B cell (primary cell): ENCODE measurements at regions not wholly inside any gene's neighbourhood (a gene's known extent, or its start where the extent isn't known, plus 50 kb on each side); places are given as distances from the start of the nearest gene placed in this dataset.

Source experiments
- ATAC-seq: fragments of 200-7000 bp; cut with Tn5 transposase; one replicate; pipeline ENCODE4 v1.10.0; 2021; ENCODE audit warnings: low read depth, mild to moderate bottlenecking, moderate number of reproducible peaks, moderate library complexity
- CTCF ChIA-PET: fragments of 350-600 bp; sonication (Branson Sonifier 250); formaldehyde crosslinking; loops from one replicate; lab custom pipeline; 2021; ENCODE audit warnings: antibody characterized with exemption, inconsistent platforms; lab: Charles Lee
- POLR2A ChIA-PET: fragments of 350-600 bp; sonication (Branson Sonifier 250); formaldehyde crosslinking; loops from one replicate; lab custom pipeline; 2021; ENCODE audit warnings: antibody characterized with exemption; lab: Charles Lee
- DNase-seq: peaks from one replicate; pipeline ENCODE4 v3.0.0; 2013
- H2AFZ ChIP-seq: 2 replicates; pipeline ENCODE4 v1.6.1; 2012; ENCODE audit warnings: mild to moderate bottlenecking, low read depth, low read length; ENCODE audit not compliant: insufficient read depth, poor library complexity, severe bottlenecking
- H3K27ac ChIP-seq, 2 donors: 1 replicate in 1 of 2; 2 replicates in 1 of 2; pipeline ENCODE4 v1.5.1; 2012 to 2013; ENCODE audit warnings: low read length in 2 of 2, mild to moderate bottlenecking in 2 of 2, moderate library complexity in 1 of 2
- H3K27me3 ChIP-seq, 4 experiments: fragments of 200-600 bp in 1 of 4; sonication (generic) in 1 of 4; replicated peaks in 1 of 4; 1 replicate in 2 of 4; 2 replicates in 2 of 4; pipeline versions ENCODE4 v1.6.1 to v1.7.0; 2013 to 2016; ENCODE audit warnings: low read length in 3 of 4, mild to moderate bottlenecking in 2 of 4, mixed read lengths in 1 of 4, moderate library complexity in 1 of 4; ENCODE audit not compliant: insufficient read depth in 4 of 4, control insufficient read depth in 3 of 4; ENCODE audit errors: control extremely low read depth in 1 of 4
- H3K36me3 ChIP-seq, 2 experiments: replicated peaks in 1 of 2; 1 replicate in 1 of 2; 2 replicates in 1 of 2; pipeline versions ENCODE4 v1.6.1 to v1.7.1; 2013; ENCODE audit warnings: low read length in 1 of 2; ENCODE audit not compliant: insufficient read depth in 2 of 2, control insufficient read depth in 1 of 2; ENCODE audit errors: control extremely low read depth in 1 of 2, extremely low read depth in 1 of 2
- H3K4me1 ChIP-seq, 2 donors: fragments of 200-600 bp in 1 of 2; sonication (generic) in 1 of 2; 1 replicate in 1 of 2; 2 replicates in 1 of 2; pipeline versions ENCODE4 v1.5.1 to v1.6.1; 2013 to 2017; ENCODE audit warnings: low read length in 2 of 2; ENCODE audit not compliant: control insufficient read depth in 2 of 2, insufficient read depth in 2 of 2
- H3K4me2 ChIP-seq: replicated peaks from 2 replicates; pipeline ENCODE3; 2012; ENCODE audit warnings: mild to moderate bottlenecking, low read depth, low read length; ENCODE audit not compliant: poor library complexity, severe bottlenecking
- H3K4me3 ChIP-seq, 5 experiments: fragments of 200-600 bp in 1 of 5; sonication (generic) in 1 of 5; 1 replicate in 3 of 5; 2 replicates in 2 of 5; pipeline versions ENCODE4 v1.5.1 to v1.7.0; 2011 to 2016; ENCODE audit warnings: low read length in 4 of 5, mild to moderate bottlenecking in 4 of 5, low read depth in 2 of 5, control low read depth in 1 of 5, moderate library complexity in 1 of 5; ENCODE audit not compliant: insufficient read depth in 1 of 5; ENCODE audit errors: control extremely low read depth in 1 of 5, extremely low read depth in 1 of 5
- H3K79me2 ChIP-seq: fragments of 200-600 bp; sonication (generic); one replicate; pipeline ENCODE4 v1.6.0; 2016; ENCODE audit warnings: low read length; ENCODE audit not compliant: control insufficient read depth, insufficient read depth
- H3K9ac ChIP-seq: fragments of 200-600 bp; sonication (generic); 2 replicates; pipeline ENCODE4 v1.6.1; 2017; ENCODE audit warnings: mild to moderate bottlenecking, low read length, moderate library complexity
- H3K9me3 ChIP-seq, 3 donors: one replicate each; pipeline versions ENCODE4 v1.6.1 to v1.7.1; 2013; ENCODE audit warnings: low read length in 2 of 3; ENCODE audit not compliant: control insufficient read depth in 2 of 3, insufficient read depth in 1 of 3; ENCODE audit errors: control extremely low read depth in 1 of 3
- H4K20me1 ChIP-seq: 2 replicates; pipeline ENCODE4 v1.6.0; 2012; ENCODE audit warnings: mild to moderate bottlenecking, low read length; ENCODE audit not compliant: insufficient read depth, control insufficient read depth, poor library complexity, severe bottlenecking
- H3K27ac Mint-ChIP-seq: one replicate; pipeline ENCODE4 v1.8.0; 2021; ENCODE audit warnings: mixed read lengths
- H3K27me3 Mint-ChIP-seq: one replicate; pipeline ENCODE4 v1.8.0; 2021; ENCODE audit warnings: mixed read lengths
- H3K4me1 Mint-ChIP-seq: one replicate; pipeline ENCODE4 v1.8.0; 2021; ENCODE audit warnings: mixed read lengths
- H3K4me3 Mint-ChIP-seq: one replicate; pipeline ENCODE4 v1.8.0; 2021; ENCODE audit warnings: mixed read lengths
- H3K9me3 Mint-ChIP-seq: one replicate; pipeline ENCODE4 v1.8.0; 2022; ENCODE audit warnings: mixed read lengths; ENCODE audit not compliant: insufficient read depth
- EZH2 ChIP-seq: IDR thresholded peaks from 2 replicates; pipeline ENCODE4 v1.6.1; 2012; ENCODE audit warnings: borderline replicate concordance, low read depth, mild to moderate bottlenecking, moderate library complexity, low read length; ENCODE audit not compliant: insufficient read depth, poor library complexity, severe bottlenecking
- WGBS: methylation state at CpG from one replicate; pipeline ENCODE4 v1.1.5; 2013; ENCODE audit warnings: missing lambda C conversion rate; ENCODE audit not compliant: insufficient coverage; 5-methylcytosine and 5-hydroxymethylcytosine counted together
- intact Hi-C: fragments of 100-400 bp; cut with micrococcal nuclease; formaldehyde crosslinking; loops from one replicate; pipeline ENCODE4 v1.10.0; 2022
- TF ChIP-seq, protein P1 (sequence below): fragments of 200-600 bp; IDR thresholded peaks from one replicate; pipeline ENCODE4 v1.8.0; 2022; ENCODE audit warnings: antibody characterized with exemption, mild to moderate bottlenecking

DNA sequence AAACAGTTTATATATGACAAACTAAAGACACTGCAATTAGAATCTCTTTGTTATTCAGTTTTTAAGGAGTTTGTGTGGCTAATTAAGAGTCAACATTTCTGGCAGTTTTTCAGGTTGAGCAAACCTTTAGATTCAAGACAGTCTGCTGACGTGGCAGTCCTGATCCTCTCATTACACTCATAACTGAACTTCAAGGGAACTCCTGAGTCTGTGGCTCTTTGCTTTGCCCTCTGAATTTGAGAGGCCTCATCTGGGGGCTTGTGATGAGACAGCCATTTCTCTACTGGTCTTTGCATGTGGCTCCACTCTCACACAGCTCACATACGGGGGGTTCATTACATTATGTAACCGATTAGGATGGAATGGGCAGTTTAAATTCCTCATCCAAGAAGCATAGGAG is 182.9 kb upstream of the MEF2C start:
- TF ChIP-seq, protein P1, sequence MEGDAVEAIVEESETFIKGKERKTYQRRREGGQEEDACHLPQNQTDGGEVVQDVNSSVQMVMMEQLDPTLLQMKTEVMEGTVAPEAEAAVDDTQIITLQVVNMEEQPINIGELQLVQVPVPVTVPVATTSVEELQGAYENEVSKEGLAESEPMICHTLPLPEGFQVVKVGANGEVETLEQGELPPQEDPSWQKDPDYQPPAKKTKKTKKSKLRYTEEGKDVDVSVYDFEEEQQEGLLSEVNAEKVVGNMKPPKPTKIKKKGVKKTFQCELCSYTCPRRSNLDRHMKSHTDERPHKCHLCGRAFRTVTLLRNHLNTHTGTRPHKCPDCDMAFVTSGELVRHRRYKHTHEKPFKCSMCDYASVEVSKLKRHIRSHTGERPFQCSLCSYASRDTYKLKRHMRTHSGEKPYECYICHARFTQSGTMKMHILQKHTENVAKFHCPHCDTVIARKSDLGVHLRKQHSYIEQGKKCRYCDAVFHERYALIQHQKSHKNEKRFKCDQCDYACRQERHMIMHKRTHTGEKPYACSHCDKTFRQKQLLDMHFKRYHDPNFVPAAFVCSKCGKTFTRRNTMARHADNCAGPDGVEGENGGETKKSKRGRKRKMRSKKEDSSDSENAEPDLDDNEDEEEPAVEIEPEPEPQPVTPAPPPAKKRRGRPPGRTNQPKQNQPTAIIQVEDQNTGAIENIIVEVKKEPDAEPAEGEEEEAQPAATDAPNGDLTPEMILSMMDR: no peak
- no peak for TF ChIP-seq EZH2
- H3K4me3 Mint-ChIP-seq: no peak overlapping the region
- no peaks in the 10 kb centered on the region for H3K79me2 ChIP-seq
- H4K20me1 ChIP-seq: no peaks in the 10 kb centered on the region
- CTCF ChIA-PET: no interaction called here
- no peaks in the 10 kb centered on the region for H3K9me3 ChIP-seq
- no peaks in the 10 kb centered on the region for H3K27me3 ChIP-seq
- H3K9ac ChIP-seq: no peak overlapping the region
- no peaks in the 10 kb centered on the region for H3K27me3 Mint-ChIP-seq
- ATAC-seq (no peak), DNase-seq (no peak)
- WGBS: 67% methylated on average over 1 of the region's 3 CpGs
- POLR2A ChIA-PET: no interaction called here
- H3K36me3 ChIP-seq: no peaks in the 10 kb centered on the region
- intact Hi-C loops: no loop called here
- no peak overlapping the region for H2AFZ ChIP-seq
- H3K4me1 ChIP-seq: no peaks in the 10 kb centered on the region
- no peaks in the 10 kb centered on the region for H3K9me3 Mint-ChIP-seq
- H3K27ac ChIP-seq: no peak overlapping the region
- no peak overlapping the region for H3K4me2 ChIP-seq
- H3K4me1 Mint-ChIP-seq: no peaks in the 10 kb centered on the region
- H3K4me3 ChIP-seq: no peak overlapping the region
- no peak overlapping the region for H3K27ac Mint-ChIP-seq

DNA sequence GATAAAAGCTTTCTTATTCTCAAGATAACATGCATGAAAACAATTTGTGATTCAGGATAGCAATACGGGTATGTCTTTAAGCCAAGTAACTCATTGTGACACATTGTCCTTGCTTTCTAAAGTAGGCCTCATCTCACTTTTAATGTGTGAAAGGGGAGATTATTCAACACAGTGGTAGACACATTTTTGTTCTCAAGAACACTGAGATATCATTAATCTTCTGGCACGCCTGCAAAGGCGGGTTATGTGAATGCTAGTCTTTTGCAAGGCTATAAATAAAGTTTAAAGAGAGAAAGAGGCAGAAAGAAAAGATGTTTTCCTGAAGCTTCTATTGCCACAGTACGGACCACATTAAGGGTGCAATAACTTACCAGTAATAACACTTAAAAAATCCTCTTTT is 181.8 kb upstream of the MEF2C start:
- CTCF ChIA-PET: interaction anchor here (1.0 kb wide), 1 partner anchor 9 kb away, joined by 3 read pairs; no protein-coding TSS in a partner anchor
- Histone ChIP-seq H4K20me1 (no peaks in the 10 kb centered on the region), H3K4me2 (no peak overlapping the region), H3K27ac (no peak overlapping the region), H3K4me3 (no peak overlapping the region), H3K9me3 (no peaks in the 10 kb centered on the region), H3K9ac (no peak overlapping the region), H3K27me3 (no peaks in the 10 kb centered on the region), H3K4me1 (no peaks in the 10 kb centered on the region), H2AFZ (no peak overlapping the region), H3K36me3 (no peaks in the 10 kb centered on the region), H3K79me2 (no peaks in the 10 kb centered on the region)
- intact Hi-C loops: no loop called here
- ATAC-seq (no peak), DNase-seq (no peak)
- Mint-ChIP-seq H3K4me1 (no peaks in the 10 kb centered on the region), H3K27ac (no peak overlapping the region), H3K4me3 (no peak overlapping the region), H3K27me3 (no peaks in the 10 kb centered on the region), H3K9me3 (no peaks in the 10 kb centered on the region)
- TF ChIP-seq EZH2: no peak
- no CpG with 5 or more reads among the region's 4 CpGs for WGBS
- POLR2A ChIA-PET: no interaction called here
